ENCODE measurements at regions not wholly inside any gene's neighbourhood (a gene's known extent, or its start where the extent isn't known, plus 50 kb on each side); places are given as distances from the start of the nearest gene placed in this dataset.

DNA sequence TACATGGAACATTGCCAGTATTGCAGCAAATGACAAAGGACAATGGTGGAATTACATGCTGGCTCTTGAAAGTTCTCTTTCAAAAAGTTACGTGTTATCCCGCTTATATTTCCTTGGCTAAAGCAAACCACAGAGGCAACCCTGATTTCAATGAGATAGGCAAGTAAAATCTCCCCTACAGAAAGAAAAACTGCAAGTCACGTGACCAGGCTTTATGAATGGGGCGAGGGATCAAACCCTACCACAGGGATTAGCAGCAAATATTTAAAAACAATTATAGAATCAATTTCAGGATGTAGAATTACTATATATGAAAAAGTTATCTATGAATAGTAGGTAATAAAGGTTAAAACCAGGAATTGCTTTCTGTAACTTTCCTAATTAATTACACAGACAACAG is 603.4 kb upstream of the GBE1 start:
- TF ChIP-seq, protein P1, sequence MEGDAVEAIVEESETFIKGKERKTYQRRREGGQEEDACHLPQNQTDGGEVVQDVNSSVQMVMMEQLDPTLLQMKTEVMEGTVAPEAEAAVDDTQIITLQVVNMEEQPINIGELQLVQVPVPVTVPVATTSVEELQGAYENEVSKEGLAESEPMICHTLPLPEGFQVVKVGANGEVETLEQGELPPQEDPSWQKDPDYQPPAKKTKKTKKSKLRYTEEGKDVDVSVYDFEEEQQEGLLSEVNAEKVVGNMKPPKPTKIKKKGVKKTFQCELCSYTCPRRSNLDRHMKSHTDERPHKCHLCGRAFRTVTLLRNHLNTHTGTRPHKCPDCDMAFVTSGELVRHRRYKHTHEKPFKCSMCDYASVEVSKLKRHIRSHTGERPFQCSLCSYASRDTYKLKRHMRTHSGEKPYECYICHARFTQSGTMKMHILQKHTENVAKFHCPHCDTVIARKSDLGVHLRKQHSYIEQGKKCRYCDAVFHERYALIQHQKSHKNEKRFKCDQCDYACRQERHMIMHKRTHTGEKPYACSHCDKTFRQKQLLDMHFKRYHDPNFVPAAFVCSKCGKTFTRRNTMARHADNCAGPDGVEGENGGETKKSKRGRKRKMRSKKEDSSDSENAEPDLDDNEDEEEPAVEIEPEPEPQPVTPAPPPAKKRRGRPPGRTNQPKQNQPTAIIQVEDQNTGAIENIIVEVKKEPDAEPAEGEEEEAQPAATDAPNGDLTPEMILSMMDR (IDR thresholded peaks at IDR 0.05): no peak
- no peak for TF ChIP-seq POLR2A (IDR thresholded peaks at IDR 0.05)

All from heart left ventricle (tissue), 13 donors.